Ascending aorta (tissue), 2 donors: ENCODE measurements at regions not wholly inside any gene's neighbourhood (a gene's known extent, or its start where the extent isn't known, plus 50 kb on each side); places are given as distances from the start of the nearest gene placed in this dataset.

Experiments used
- DNase-seq, 2 donors: peaks; one replicate each; pipeline ENCODE4 v3.0.0-alpha.2; 2019; ENCODE audit warnings: low spot score in 2 of 2
- H3K27ac ChIP-seq, 2 donors: fragments of 200-600 bp; sonication (generic); one replicate each; pipeline ENCODE4 v1.5.1; 2016 to 2017; ENCODE audit warnings: mild to moderate bottlenecking in 1 of 2
- H3K27me3 ChIP-seq: fragments of 200-600 bp; sonication (generic); one replicate; pipeline ENCODE4 v1.5.1; 2017
- H3K36me3 ChIP-seq, 2 donors: fragments of 200-600 bp; sonication (generic); one replicate each; pipeline ENCODE4 v1.5.1; 2016
- H3K4me1 ChIP-seq, 2 donors: fragments of 200-600 bp; sonication (generic); one replicate each; pipeline ENCODE4 v1.5.1; 2016 to 2017; ENCODE audit warnings: mild to moderate bottlenecking in 1 of 2
- H3K4me3 ChIP-seq, 2 donors: fragments of 200-600 bp; sonication (generic); one replicate each; pipeline ENCODE4 v1.5.1; 2016 to 2017; ENCODE audit warnings: mild to moderate bottlenecking in 1 of 2
- H3K9me3 ChIP-seq, 2 donors: fragments of 200-600 bp; sonication (generic); one replicate each; pipeline ENCODE4 v1.5.1; 2016
- intact Hi-C: fragments of 100-400 bp; cut with DNase I; formaldehyde crosslinking; loops from one replicate; pipeline ENCODE4 v1.15.1; 2023
- TF ChIP-seq, protein P1 (sequence below), 3 experiments: fragments of 200-600 bp in 2 of 3; fragments of 450-650 bp in 1 of 3; sonication (generic) in 2 of 3; IDR thresholded peaks; one replicate each; pipeline ENCODE4 v1.5.1; 2016 to 2019; ENCODE audit warnings: antibody characterized with exemption in 3 of 3, mild to moderate bottlenecking in 1 of 3, moderate library complexity in 1 of 3

GRCh38 chr2:15797231-15797938 is 143.0 kb upstream of the MYCN start:
- Histone ChIP-seq H3K9me3 (no peaks in the 10 kb centered on the region), H3K4me1 (no peaks in the 10 kb centered on the region), H3K36me3 (no peaks in the 10 kb centered on the region), H3K27me3 (no peaks in the 10 kb centered on the region), H3K4me3 (no peak overlapping the region), H3K27ac (no peak overlapping the region)
- DNase-seq, result no peak
- intact Hi-C loops, result no loop called here
- TF ChIP-seq, protein P1, sequence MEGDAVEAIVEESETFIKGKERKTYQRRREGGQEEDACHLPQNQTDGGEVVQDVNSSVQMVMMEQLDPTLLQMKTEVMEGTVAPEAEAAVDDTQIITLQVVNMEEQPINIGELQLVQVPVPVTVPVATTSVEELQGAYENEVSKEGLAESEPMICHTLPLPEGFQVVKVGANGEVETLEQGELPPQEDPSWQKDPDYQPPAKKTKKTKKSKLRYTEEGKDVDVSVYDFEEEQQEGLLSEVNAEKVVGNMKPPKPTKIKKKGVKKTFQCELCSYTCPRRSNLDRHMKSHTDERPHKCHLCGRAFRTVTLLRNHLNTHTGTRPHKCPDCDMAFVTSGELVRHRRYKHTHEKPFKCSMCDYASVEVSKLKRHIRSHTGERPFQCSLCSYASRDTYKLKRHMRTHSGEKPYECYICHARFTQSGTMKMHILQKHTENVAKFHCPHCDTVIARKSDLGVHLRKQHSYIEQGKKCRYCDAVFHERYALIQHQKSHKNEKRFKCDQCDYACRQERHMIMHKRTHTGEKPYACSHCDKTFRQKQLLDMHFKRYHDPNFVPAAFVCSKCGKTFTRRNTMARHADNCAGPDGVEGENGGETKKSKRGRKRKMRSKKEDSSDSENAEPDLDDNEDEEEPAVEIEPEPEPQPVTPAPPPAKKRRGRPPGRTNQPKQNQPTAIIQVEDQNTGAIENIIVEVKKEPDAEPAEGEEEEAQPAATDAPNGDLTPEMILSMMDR (IDR thresholded peaks at IDR 0.05), result no peak

GRCh38 chr2:15797939-15798281 is 142.4 kb upstream of the MYCN start:
- no peaks in the 10 kb centered on the region for H3K9me3 ChIP-seq
- DNase-seq, result no peak
- H3K27ac ChIP-seq, result no peak overlapping the region
- no peaks in the 10 kb centered on the region for H3K27me3 ChIP-seq
- TF ChIP-seq, protein P1 (IDR thresholded peaks at IDR 0.05), result no peak
- no peak overlapping the region for H3K4me3 ChIP-seq
- intact Hi-C loops, result no loop called here
- H3K36me3 ChIP-seq, result no peaks in the 10 kb centered on the region
- no peaks in the 10 kb centered on the region for H3K4me1 ChIP-seq

- H3K9me3 ChIP-seq, result no peaks in the 10 kb centered on the region
- DNase-seq, result no peak
- H3K4me3 ChIP-seq, result no peak overlapping the region
- H3K27me3 ChIP-seq, result no peaks in the 10 kb centered on the region
- TF ChIP-seq, protein P1 (IDR thresholded peaks at IDR 0.05), result no peak
- intact Hi-C loops, result no loop called here
- no peaks in the 10 kb centered on the region for H3K36me3 ChIP-seq
- H3K4me1 ChIP-seq, result no peaks in the 10 kb centered on the region
- H3K27ac ChIP-seq, result no peak overlapping the region
Observed at GRCh38 chr2:15798701-15799431, 141.5 kb upstream of the MYCN start.

- Histone ChIP-seq H3K27me3 (no peaks in the 10 kb centered on the region), H3K27ac (no peak overlapping the region), H3K9me3 (no peaks in the 10 kb centered on the region), H3K4me3 (no peak overlapping the region), H3K36me3 (no peaks in the 10 kb centered on the region), H3K4me1 (no peaks in the 10 kb centered on the region)
- TF ChIP-seq, protein P1 (IDR thresholded peaks at IDR 0.05), result no peak
- intact Hi-C loops, result no loop called here
- DNase-seq, result no peak
Observed at GRCh38 chr2:15799432-15799827, 140.9 kb upstream of the MYCN start.

- no peak overlapping the region for H3K27ac ChIP-seq
- no peak for DNase-seq
- no peaks in the 10 kb centered on the region for H3K4me1 ChIP-seq
Observed at GRCh38 chr2:15800495-15801329, 139.6 kb upstream of the MYCN start.

More at GRCh38 chr2:15800495-15801329, 139.6 kb upstream of the MYCN start:
- TF ChIP-seq, protein P1 (IDR thresholded peaks at IDR 0.05), result no peak
- H3K36me3 ChIP-seq, result no peaks in the 10 kb centered on the region
- H3K9me3 ChIP-seq, result no peaks in the 10 kb centered on the region
- H3K27me3 ChIP-seq, result no peaks in the 10 kb centered on the region
- H3K4me3 ChIP-seq, result no peak overlapping the region
- intact Hi-C loops, result no loop called here
